Spleen (tissue), 7 donors: ENCODE measurements at regions not wholly inside any gene's neighbourhood (a gene's known extent, or its start where the extent isn't known, plus 50 kb on each side); places are given as distances from the start of the nearest gene placed in this dataset.

Experiments
- CTCF ChIP-seq, 11 experiments: fragments of 200-600 bp in 7 of 11; fragments of 450-650 bp in 4 of 11; sonication (generic) in 4 of 11; IDR thresholded peaks in 8 of 11; conservative IDR thresholded peaks in 3 of 11; 1 replicate in 7 of 11; 2 replicates in 4 of 11; pipeline versions ENCODE4 v1.4.0 to v1.8.0; 2016 to 2021; ENCODE audit warnings: antibody characterized with exemption in 11 of 11, inconsistent platforms in 4 of 11, mild to moderate bottlenecking in 1 of 11
- POLR2A ChIP-seq, 3 donors: fragments of 450-650 bp; IDR thresholded peaks; one replicate each; pipeline ENCODE4 v1.5.1; 2017; ENCODE audit warnings: antibody characterized with exemption in 3 of 3, mild to moderate bottlenecking in 1 of 3
- donor health status: DM: no; HTN: no; CAD: no; lungs with moderate emphysema.
- donor health status: DM: no; HTN: no; CAD: no.
- donor health status: DM: no; HTN: no; CAD: no.

DNA sequence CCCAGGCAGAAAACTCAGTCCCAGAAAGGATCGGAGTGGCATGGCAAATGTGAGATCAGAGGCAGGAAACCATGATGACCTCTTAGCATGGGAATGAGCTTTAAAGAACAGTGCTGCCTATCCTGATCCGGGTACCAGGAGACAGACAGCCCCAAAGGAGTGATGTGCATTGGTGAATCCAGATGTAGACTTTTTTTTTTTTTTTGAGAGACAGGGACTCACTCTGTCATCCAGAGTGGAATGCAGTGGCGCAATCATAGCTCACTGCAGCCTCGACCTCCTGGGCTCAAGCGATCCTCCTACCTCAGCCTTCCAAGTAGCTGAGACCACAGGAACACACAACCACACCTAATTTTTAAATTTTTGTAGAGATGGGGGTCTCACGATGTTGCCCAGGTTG lies 122.7 kb downstream of the VAPA start:
- TF ChIP-seq CTCF (IDR thresholded peaks at IDR 0.05 in 8 of 11, conservative IDR thresholded peaks at IDR 0.05 in 3 of 11) = no peak
- no peak for TF ChIP-seq POLR2A (IDR thresholded peaks at IDR 0.05)
